HG03571 (cell line): ENCODE measurements at regions not wholly inside any gene's neighbourhood (a gene's known extent, or its start where the extent isn't known, plus 50 kb on each side); places are given as distances from the start of the nearest gene placed in this dataset.
"Not testable (repeated sequence)": the region's sequence is repeated elsewhere in the genome, so short reads cannot be mapped to it uniquely, and the experiment has no call there.

ENCODE experiments used
- ATAC-seq: cut with Tn5 transposase; IDR thresholded peaks from one replicate; pipeline ENCODE4 v1.9.1; 2021; ENCODE audit not compliant: unreplicated experiment

GRCh38 chr12:83321971-83322370, 635.3 kb downstream of the TMTC2 start:
- ATAC-seq = no peak

DNA sequence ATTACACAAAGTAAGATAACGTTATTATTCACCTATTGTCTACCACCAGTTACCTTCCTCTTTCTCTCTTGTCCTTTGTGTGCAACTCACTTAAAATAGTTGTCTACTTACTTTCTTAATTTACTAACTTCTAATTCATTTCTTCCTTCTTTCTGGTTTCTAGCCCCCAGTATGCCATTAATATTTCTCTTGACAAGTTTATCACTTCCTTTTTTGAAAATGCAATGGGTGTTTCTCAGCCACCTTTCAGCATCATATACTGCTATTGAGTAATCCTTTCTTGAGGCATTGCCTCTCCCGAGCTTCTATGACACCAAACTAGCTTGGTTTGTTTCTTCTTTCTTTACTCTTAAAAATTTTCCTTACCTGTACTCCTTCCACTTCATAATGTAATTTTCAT, 633.6 kb downstream of the TMTC2 start:
- no peak for ATAC-seq

DNA sequence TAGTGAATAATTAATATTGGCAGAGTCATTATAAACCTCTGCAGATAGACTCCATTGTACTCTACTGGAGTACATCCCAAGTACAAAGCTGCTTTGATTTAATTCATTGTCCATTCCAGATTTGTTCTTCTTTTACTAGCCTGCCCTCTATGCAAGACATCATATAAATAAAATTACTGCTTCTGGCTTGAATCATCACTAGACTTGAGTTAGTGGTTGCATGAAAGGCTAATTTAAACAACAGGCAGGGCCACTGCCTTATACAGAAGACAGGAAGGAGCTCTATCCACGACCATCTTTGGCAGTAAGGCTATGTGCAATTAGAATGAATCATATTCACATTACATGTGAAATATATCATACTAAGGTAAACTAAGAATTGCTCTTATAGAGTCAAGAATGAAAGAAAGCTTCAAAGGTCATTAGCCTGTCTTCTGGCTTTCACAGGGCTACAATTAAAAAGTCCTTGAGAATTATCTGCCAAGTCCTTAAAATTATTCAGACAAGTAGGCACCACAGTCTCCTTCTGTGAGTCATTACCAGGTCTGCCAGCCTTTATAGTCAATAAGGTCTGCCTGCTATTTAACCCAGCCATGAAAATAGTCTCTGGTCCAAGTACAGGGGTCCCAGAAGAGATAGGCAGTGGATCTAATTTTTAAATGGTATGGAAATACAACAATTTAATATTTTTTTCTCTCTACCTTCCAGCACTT, 631.8 kb downstream of the TMTC2 start:
- ATAC-seq = no peak

GRCh38 chr12:83317595-83317994, 630.9 kb downstream of the TMTC2 start:
- no peak for ATAC-seq

- no peak for ATAC-seq
These were observed 627.1 kb downstream of the TMTC2 start for GRCh38 chr12:83313827-83314226.

DNA sequence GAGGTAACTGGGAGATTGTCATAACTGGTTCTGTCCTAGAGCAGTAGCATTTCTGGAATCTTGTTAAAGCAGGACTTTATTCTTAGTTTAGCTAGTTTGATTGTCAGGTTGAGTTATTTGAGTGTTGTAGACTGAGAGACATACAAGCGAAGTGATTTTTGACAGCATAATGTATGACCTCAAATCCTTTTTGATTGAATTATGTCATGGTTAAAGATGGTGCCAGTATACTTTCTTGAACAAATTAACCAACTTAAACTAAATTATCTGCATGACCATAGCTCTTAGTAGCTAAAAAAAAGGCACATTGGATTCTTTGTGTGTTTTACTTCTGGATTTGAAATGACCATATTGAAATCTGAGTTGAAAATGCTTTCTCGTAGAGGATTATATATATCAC, 626.6 kb downstream of the TMTC2 start:
- ATAC-seq = no peak

DNA sequence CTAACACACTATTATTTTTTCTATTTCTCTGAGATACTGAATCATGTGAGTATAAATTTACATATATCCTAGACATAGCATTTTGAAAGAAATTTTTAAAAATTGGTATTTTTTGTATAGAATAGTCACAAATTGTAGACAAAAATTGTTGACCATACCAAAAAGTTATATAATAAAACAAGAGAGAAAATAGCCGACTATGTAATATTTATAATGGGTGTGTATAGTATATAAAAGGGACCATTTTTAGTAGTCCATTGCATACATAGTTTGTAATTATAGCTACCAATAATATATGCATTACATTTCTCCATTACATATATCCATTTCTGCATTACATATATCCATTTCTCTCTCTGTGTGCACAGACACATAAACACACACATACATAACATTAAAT, 590.2 kb downstream of the TMTC2 start:
- ATAC-seq = no peak

GRCh38 chr12:83271201-83271600, 584.5 kb downstream of the TMTC2 start:
- ATAC-seq = no peak

- no peak for ATAC-seq
These were observed 579.1 kb downstream of the TMTC2 start for GRCh38 chr12:83265808-83266207.

- ATAC-seq = no peak
These were observed 575.3 kb downstream of the TMTC2 start for GRCh38 chr12:83261998-83262397.

GRCh38 chr12:83260126-83260525, 573.4 kb downstream of the TMTC2 start:
- not testable (repeated sequence) for ATAC-seq

DNA sequence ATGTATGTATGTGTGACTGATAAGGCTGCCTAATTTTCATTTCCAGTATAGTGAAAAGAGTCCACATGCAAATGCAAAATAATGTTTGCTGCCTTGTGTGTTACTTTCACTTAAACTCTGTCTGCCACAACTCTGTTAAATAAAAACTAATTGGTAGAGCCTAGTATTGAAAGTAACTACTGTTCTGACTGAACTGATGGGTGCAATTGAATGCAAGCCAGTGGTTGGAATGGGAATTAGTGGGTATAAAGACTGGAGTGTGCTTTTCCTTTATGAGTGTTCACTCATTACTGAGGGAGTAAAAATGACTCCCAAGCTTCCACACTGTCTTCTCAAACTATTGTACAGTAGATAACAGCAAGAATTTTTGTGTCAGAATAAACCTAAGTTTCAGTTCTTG, 571.0 kb downstream of the TMTC2 start:
- no peak for ATAC-seq

GRCh38 chr12:83256562-83256961, 569.9 kb downstream of the TMTC2 start:
- ATAC-seq = no peak

DNA sequence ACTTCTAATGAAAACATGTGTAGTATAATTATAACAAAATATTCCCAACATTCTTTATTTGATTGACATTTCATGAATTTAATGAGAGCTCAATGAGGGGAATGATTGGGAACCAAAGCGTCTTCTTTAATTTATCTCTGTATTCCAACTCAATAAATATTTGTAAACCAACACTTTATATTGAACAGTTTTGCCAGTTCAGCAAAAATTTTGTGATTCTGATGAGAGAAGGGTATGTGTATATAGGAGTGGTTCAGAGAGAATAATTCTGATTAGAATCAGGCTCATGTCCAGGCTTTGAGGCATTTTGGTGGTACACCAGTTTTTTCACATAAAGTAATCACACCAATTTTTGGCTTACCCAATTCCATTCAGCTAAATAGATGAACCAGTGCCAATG, 564.2 kb downstream of the TMTC2 start:
- ATAC-seq = no peak

DNA sequence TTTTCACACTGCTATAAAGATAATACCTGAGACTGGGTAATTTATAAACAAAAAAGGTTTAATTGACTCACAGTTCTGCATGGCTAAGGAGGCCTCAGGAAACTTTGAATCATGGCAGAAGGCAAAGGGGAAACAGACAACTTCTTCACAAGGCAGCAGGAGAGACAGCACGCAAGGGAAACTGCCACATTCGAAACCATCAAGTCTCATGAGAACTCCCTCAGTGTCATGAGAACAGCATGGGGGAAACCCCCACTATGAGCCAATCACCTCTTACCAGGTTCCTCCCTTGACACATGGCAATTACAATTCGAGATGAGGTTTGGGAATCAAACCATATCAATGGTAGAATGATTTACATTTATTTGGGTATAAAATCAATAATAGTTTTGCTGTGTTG, 558.5 kb downstream of the TMTC2 start:
- no peak for ATAC-seq

GRCh38 chr12:83244001-83244400, 557.3 kb downstream of the TMTC2 start:
- ATAC-seq = no peak

DNA sequence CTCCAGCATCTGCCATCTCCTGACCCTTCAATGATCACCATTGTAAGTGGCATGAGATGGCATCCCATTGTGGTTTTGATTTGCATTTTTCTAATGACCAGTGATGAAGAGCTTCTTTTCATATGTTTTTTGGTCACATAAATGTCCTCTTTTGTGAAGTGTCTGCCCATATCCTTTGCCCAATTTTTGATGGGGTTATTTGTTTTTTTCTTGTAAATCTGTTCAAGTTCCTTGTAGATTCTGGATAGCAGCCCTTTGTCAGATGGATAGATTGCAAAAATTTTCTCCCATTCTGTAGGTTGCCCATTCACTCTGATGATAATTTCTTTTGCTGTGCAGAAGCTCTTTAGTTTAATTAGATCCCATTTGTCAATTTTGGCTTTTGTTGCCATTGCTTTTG, 547.3 kb downstream of the TMTC2 start:
- not testable (repeated sequence) for ATAC-seq

DNA sequence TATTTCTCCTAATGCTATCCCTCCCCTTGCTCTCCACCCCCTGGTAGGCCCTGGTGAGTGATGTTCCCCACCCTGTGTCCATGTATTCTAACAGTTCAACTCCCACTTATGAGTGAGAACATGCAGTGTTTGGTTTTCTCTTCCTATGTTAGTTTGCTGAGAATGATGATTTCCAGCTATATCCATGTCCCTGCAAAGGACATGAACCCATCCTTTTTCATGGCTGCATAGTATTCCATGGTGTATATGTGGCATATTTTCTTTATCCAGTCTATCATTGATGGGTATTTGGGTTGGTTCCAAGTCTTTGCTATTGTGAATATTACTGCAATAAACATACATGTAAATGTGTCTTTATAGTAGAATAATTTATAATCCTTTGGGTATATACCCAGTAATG, 540.3 kb downstream of the TMTC2 start:
- ATAC-seq = not testable (repeated sequence)

- no peak for ATAC-seq
These were observed 539.1 kb downstream of the TMTC2 start for GRCh38 chr12:83225806-83226205.

DNA sequence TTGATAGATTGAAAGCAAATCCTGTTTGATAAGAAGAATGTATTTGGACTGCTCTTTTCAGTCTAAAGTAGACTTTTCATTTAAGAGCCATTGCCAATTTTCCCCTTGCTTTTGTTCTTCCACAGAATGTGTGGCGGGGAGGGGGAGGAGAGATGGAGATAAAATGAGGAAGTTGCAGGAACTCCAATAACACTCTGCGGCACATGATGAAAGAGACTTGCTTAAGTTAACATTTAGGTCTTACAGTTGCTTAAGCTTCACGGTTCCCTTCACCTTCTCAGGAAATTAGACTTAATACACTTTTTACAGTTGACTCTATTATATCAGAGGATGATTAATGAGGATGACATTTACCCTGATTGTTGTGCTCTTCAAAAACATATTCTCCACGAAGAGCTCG, 537.3 kb downstream of the TMTC2 start:
- ATAC-seq = no peak

- ATAC-seq = no peak
These were observed 534.1 kb downstream of the TMTC2 start for GRCh38 chr12:83220774-83221173.

DNA sequence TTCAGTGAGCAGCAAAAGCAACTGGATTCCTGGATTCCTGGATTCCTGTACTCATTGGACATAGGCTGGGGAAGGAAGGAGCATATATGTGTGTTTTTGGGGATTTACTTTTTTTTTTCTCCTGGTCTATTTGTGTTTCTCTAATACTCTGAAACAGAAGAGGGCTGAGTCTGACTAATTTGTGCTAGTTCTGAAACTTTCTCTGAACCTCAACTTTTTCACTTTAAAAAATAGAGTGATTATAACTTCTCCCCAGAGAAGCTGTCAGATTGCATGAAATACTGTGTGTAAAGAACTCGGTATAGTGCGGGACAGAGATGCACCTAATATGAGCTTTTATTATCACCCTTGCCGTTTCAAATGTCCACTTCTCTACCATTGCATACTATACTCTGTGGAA, 529.5 kb downstream of the TMTC2 start:
- no peak for ATAC-seq

GRCh38 chr12:83214185-83214584, 527.5 kb downstream of the TMTC2 start:
- no peak for ATAC-seq
